Activated CD8-positive, alpha-beta T cell treated with anti-CD3 and anti-CD28 coated beads, Interleukin-2, amount 10 ng/mL, durations not matched to agents 7 days and 5 days (primary cell): ENCODE measurements at regions not wholly inside any gene's neighbourhood (a gene's known extent, or its start where the extent isn't known, plus 50 kb on each side); places are given as distances from the start of the nearest gene placed in this dataset.

Experiments
- ATAC-seq: fragments of 150-1000 bp; cut with Tn5 transposase; one replicate; pipeline ENCODE4 v1.10.0; 2021; ENCODE audit warnings: moderate library complexity
- CTCF ChIA-PET: fragments of 350-600 bp; sonication (Branson Sonifier 250); formaldehyde crosslinking; loops from one replicate; lab custom pipeline; 2021; ENCODE audit warnings: antibody characterized with exemption; lab: Charles Lee
- POLR2A ChIA-PET: fragments of 350-600 bp; sonication (Branson Sonifier 250); formaldehyde crosslinking; loops from one replicate; lab custom pipeline; 2021; ENCODE audit warnings: antibody characterized with exemption; lab: Charles Lee
- DNase-seq: peaks from one replicate; pipeline ENCODE4 v3.0.0-alpha.2; 2020
- H3K27ac Mint-ChIP-seq: one replicate; pipeline ENCODE4 v1.8.0; 2021; ENCODE audit warnings: mild to moderate bottlenecking, mixed read lengths
- H3K27me3 Mint-ChIP-seq: one replicate; pipeline ENCODE4 v1.8.0; 2021; ENCODE audit warnings: low read depth, mixed read lengths
- H3K36me3 Mint-ChIP-seq: one replicate; pipeline ENCODE4 v1.8.0; 2021; ENCODE audit warnings: low read depth, mixed read lengths
- H3K4me1 Mint-ChIP-seq: one replicate; pipeline ENCODE4 v1.8.0; 2021; ENCODE audit warnings: low read depth, mixed read lengths
- H3K4me3 Mint-ChIP-seq: one replicate; pipeline ENCODE4 v1.8.0; 2021; ENCODE audit warnings: mild to moderate bottlenecking, mixed read lengths
- H3K9me3 Mint-ChIP-seq: one replicate; pipeline ENCODE4 v1.8.0; 2022; ENCODE audit warnings: mixed read lengths; ENCODE audit not compliant: insufficient read depth

DNA sequence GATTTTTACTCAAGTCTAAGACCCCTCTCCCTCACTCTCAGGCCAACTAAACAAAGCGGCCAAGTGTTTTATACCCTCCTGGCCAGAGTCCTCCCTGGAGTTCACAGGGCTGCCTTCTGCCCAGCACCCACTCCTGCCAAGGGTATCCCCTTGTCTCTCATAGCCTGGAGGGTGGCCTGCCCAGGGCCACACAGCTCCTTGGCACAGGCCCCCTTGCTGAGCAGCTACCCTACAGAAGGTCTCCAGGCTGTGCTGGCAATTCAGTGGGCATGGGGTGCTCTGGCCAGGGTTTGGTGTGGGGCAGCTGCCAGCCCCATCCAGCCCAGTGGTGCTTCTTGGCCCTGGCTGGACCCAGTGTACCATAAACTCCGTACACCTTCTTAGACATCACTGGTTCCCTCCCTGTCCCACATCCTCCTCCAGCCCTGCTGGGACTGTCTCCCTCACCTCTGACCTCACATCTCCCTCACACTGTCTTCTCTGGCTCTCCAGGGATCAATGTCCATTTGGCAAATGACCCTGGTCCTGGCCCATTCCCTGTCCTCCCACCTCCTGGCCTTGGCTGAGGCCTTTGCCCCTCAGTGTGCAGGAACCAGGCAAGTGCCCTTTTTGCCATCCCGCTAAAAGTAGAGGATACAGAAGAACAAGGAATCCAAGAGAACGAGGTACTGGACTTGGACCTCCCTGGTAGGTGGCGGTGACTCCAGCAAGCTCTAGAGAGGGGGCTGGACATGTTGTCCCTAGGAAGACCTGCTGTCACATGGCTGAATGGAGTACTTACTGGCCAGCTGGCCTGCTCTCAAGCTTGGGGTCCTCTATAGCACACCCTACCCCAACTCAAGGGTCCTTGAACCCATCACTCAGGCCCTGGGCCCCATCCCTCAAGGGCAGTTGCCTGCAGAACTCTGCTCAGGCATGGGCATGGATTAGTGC, 50.0 kb upstream of the TRPM1 start:
- Mint-ChIP-seq H3K27me3 (peaks cover 2% of the 10 kb centered on the region), H3K36me3 (no peaks in the 10 kb centered on the region), H3K4me3 (no peak overlapping the region), H3K27ac (peak overlapping the region; percentile 46), H3K9me3 (no peaks in the 10 kb centered on the region), H3K4me1 (no peaks in the 10 kb centered on the region)
- ChIA-PET POLR2A (no interaction called here), CTCF (no interaction called here)
- DNase-seq (no peak), ATAC-seq (no peak)

DNA sequence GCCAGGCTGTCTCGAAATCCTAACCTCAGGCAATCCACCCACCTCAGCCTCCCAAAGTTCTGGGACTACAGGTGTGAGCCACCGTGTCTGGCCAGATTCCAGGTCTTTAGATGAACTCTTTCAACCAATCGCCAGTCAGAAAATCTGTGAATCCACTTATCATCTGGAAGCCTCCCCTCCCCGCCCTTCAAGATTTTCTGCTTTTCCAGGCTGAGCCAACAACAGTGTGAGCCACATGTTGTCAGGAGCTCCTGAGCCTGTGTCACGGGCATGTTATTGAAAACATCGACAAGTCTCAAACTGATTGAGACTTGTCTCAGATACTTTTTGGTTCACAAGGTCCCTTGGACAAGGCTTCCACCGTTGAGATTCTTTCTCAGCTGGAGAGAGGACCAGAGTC, 52.0 kb upstream of the TRPM1 start:
- H3K36me3 Mint-ChIP-seq: no peaks in the 10 kb centered on the region
- no peaks in the 10 kb centered on the region for H3K4me1 Mint-ChIP-seq
- no peak overlapping the region for H3K27ac Mint-ChIP-seq
- ChIA-PET CTCF (interaction anchor here (0.9 kb wide), 1 partner anchor 24 kb away, joined by 4 read pairs; no protein-coding TSS in a partner anchor), POLR2A (no interaction called here)
- H3K4me3 Mint-ChIP-seq: no peak overlapping the region
- ATAC-seq (no peak), DNase-seq (no peak)
- no peaks in the 10 kb centered on the region for H3K9me3 Mint-ChIP-seq
- H3K27me3 Mint-ChIP-seq: peaks cover 2% of the 10 kb centered on the region

DNA sequence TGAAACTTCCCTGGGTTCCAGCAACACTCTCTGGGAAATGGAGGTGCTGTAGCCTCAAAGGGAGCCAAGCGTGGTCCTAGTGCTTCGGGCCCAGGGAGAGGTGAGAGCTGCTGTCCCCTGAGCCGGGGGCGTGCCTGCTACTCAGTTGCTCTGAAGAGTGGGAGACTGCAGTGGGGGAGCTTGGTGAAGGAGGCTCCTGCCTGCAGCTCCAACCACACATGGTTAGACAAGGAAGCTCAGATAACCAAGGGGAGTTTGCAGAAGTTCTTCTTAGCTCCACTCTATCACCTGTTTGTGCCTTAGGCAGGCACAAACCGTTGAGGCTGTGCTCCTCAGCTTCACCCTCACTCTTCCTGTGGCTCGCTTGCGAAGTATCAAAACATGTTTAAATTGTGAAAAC, 53.6 kb upstream of the TRPM1 start:
- no peak for DNase-seq
- Mint-ChIP-seq H3K4me1 (no peaks in the 10 kb centered on the region), H3K27ac (no peak overlapping the region), H3K4me3 (no peak overlapping the region), H3K27me3 (peaks cover 2% of the 10 kb centered on the region), H3K36me3 (no peaks in the 10 kb centered on the region), H3K9me3 (no peaks in the 10 kb centered on the region)
- CTCF ChIA-PET: interaction anchor here (1.1 kb wide), 1 partner anchor 26 kb away, joined by 3 read pairs; no protein-coding TSS in a partner anchor
- POLR2A ChIA-PET: no interaction called here
- ATAC-seq: no peak

DNA sequence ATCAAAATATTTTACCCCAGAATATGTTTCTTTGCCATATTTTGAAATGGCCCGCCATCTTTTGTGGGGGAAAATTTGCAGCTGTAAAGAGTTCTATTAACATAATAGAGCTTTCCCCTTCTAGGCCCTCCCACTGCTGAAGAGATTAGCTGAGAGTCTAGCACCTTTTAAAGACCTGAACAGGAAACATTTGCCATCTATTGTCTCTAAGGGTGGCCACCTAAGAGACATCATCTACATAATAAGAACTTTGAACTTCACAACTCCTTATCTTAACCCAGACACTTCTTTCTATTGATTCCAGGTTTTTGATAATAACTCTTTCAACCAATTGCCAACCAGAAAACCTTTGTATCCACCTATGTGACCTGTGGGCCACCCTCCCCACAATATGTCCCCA, 54.7 kb upstream of the TRPM1 start:
- ChIA-PET CTCF (no interaction called here), POLR2A (no interaction called here)
- H3K4me3 Mint-ChIP-seq: no peak overlapping the region
- ATAC-seq (no peak), DNase-seq (no peak)
- peaks cover 2% of the 10 kb centered on the region for H3K27me3 Mint-ChIP-seq
- H3K27ac Mint-ChIP-seq: no peak overlapping the region
- no peaks in the 10 kb centered on the region for H3K9me3 Mint-ChIP-seq
- no peaks in the 10 kb centered on the region for H3K36me3 Mint-ChIP-seq
- H3K4me1 Mint-ChIP-seq: no peaks in the 10 kb centered on the region

DNA sequence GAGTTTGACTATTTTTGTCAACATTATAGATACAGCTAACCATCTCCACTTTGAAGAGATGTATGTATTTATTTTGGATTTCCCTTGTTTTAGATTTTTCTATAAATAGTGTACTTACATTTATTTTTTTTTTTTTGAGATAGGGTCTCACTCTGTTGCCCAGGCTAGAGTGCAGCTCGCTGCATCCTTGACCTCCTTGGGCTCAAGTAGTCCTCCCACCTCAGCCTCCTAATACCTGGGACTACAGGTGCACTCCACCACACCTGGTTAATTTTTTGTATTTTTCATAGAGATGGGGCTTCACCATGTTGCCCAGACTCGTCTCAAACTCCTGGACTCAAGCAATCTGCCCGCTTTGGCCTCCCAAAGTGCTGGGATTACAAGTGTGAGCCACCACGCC, 55.3 kb upstream of the TRPM1 start:
- Mint-ChIP-seq H3K4me1 (no peaks in the 10 kb centered on the region), H3K27me3 (peaks cover 2% of the 10 kb centered on the region), H3K27ac (no peak overlapping the region), H3K36me3 (no peaks in the 10 kb centered on the region), H3K9me3 (no peaks in the 10 kb centered on the region), H3K4me3 (no peak overlapping the region)
- POLR2A ChIA-PET: no interaction called here
- ATAC-seq (no peak), DNase-seq (no peak)
- CTCF ChIA-PET: no interaction called here

DNA sequence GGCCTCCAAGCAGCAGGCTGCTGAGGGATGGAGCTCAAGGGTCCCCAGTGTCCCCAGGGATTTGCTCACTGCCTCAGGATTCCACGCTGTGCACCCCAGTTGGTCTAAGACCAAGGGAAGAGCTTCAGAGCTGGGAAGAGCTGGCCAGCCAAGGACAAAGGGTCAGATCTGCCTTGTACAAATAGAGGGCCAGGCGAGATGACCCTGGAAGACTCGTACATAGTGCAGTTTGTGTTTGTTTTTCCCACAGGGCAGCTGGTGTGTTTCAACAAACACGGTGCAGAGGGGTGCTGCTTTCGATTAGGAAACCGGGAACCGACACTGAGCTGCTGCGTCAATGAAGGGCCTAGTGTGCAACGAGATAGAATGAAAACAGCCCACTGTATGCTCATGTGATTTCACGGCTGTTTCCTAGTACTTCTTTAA, 56.1 kb upstream of the TRPM1 start:
- Mint-ChIP-seq H3K27me3 (peaks cover 2% of the 10 kb centered on the region), H3K4me3 (no peak overlapping the region), H3K9me3 (no peaks in the 10 kb centered on the region), H3K27ac (no peak overlapping the region), H3K36me3 (no peaks in the 10 kb centered on the region), H3K4me1 (peaks cover under 1% of the 10 kb centered on the region)
- ChIA-PET POLR2A (interaction anchor here (0.7 kb wide), 1 partner anchor 495 kb away, joined by 3 read pairs; no protein-coding TSS in a partner anchor), CTCF (no interaction called here)
- DNase-seq (no peak), ATAC-seq (no peak)

DNA sequence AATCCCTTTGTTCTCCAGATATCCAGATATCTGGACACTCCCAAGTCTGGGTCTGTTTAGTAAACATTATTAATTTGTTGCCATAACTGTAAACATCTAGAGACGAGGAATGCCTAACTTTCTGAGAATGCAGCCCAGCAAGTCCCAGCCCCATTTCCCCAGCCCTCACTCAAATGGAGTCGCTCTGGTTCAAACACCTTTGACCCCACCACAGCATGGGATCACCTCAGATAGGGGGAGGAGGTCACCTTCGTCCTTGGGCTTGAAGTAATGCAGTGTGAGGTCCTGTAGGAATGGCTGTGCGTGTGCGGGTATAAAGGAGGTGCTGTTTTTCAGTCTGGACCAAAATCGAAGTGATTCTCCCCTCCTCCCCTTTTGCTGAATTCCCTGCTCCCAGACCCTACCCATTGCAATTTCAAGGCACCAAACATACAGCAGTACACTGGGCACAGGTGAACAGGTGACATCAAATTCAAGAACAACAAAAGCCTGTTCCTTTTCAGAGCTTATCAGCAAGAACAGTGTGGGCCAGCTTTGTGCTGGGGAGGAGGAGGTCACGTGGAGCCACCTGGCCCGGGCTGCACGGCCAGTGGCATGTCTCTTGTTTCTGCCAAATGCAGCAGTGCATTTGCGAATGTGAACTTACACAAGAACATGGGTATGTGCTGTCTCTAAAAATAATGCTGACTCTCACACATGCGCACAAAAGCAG, 57.5 kb upstream of the TRPM1 start:
- ChIA-PET POLR2A (no interaction called here), CTCF (no interaction called here)
- no peak overlapping the region for H3K4me3 Mint-ChIP-seq

DNA sequence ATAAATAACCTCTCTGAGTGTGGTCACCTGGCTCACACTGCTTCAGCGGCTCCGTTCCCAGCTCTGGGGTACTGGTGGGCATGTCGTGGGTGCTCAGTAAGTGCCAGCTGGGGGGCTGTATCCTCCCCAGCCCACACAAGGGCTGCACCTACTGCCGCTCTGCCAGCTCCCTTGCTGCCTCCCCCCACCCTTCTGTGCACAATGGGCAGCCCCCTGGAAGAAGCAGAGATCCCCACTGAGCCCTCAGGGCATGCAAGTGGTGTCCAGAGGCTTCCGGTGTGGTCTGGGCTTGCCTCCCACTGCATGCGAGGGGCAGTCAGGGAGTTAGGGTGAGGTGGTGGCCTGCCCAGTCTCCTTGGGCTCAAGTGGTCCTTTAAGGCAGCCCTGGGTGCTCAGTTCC, 58.3 kb upstream of the TRPM1 start:
- H3K4me3 Mint-ChIP-seq: no peak overlapping the region
- peaks cover 1% of the 10 kb centered on the region for H3K4me1 Mint-ChIP-seq
- no peaks in the 10 kb centered on the region for H3K9me3 Mint-ChIP-seq
- no peaks in the 10 kb centered on the region for H3K36me3 Mint-ChIP-seq
- DNase-seq (no peak), ATAC-seq (no peak)
- H3K27me3 Mint-ChIP-seq: no peaks in the 10 kb centered on the region
- H3K27ac Mint-ChIP-seq: no peak overlapping the region
- ChIA-PET CTCF (no interaction called here), POLR2A (no interaction called here)

More for the DNA sequence above, 57.5 kb upstream of the TRPM1 start:
- no peak overlapping the region for H3K27ac Mint-ChIP-seq
- no peak for ATAC-seq
- H3K9me3 Mint-ChIP-seq: no peaks in the 10 kb centered on the region
- no peaks in the 10 kb centered on the region for H3K36me3 Mint-ChIP-seq
- H3K4me1 Mint-ChIP-seq: peaks cover 1% of the 10 kb centered on the region
- DNase-seq: no peak
- peaks cover 2% of the 10 kb centered on the region for H3K27me3 Mint-ChIP-seq

DNA sequence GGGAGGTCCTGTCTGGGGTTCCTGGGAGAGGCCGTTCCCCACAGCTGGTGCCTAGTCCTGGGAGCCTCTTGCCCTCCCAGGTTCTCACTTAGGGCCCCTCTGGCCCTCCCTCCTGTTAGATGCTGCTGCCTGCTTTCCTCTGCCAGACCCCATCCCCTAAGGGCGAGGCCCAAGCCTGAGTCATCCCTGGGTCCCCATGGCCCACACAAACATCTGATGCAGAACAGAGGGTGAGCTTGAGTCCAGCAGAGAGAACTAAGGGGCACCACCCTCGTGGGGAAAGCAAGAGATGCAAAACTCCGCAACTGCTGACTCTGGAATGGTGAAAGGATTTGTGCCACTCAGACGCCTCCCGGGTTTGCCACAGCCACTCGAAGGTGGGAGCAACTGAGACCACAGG, 58.8 kb upstream of the TRPM1 start:
- Mint-ChIP-seq H3K4me3 (no peak overlapping the region), H3K4me1 (peaks cover 1% of the 10 kb centered on the region), H3K9me3 (no peaks in the 10 kb centered on the region), H3K27me3 (peaks cover 2% of the 10 kb centered on the region), H3K27ac (no peak overlapping the region), H3K36me3 (no peaks in the 10 kb centered on the region)
- CTCF ChIA-PET: no interaction called here
- POLR2A ChIA-PET: no interaction called here
- ATAC-seq: no peak
- DNase-seq: no peak

DNA sequence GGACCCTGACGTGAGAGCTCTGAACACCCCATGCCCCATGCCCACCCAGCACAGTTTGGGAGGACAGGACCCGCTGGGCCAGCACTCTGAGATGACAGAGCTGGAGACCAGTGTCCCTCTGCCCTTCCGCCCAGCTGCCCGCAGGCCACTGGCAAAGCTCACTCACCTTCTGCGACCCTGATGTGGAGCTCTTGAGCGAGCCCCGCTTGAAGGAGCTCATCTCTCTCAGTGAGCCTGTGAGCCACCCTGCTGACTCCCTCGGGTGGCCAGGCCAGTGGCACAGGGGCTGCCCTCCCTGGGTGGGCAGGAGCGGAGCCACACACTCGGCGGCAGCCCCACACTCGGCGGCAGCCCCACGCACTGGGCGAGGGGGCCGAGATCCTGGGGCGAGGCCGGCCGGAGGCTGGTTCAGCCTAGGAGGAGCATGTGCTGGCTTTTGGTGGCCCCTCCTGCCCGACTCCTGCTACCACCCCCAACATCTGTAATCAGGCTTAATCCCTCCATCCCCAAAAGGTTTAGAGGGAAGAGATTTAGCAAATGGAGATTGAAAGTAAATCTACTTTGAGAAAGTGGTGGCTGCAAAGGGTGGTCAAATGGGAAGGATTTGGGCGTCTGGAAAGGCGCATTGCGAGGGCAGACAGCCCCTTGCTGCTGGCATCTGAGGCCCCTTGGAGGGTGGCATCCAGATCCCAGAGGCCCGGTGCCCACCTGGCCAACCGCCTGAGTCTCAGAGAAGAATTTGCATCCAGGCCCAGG, 59.4 kb upstream of the TRPM1 start:
- peaks cover 2% of the 10 kb centered on the region for H3K27me3 Mint-ChIP-seq
- H3K27ac Mint-ChIP-seq: no peak overlapping the region
- ATAC-seq (no peak), DNase-seq (no peak)
- no peaks in the 10 kb centered on the region for H3K36me3 Mint-ChIP-seq
- no peak overlapping the region for H3K4me3 Mint-ChIP-seq
- H3K9me3 Mint-ChIP-seq: no peaks in the 10 kb centered on the region
- CTCF ChIA-PET: no interaction called here
- peaks cover 1% of the 10 kb centered on the region for H3K4me1 Mint-ChIP-seq
- POLR2A ChIA-PET: no interaction called here

DNA sequence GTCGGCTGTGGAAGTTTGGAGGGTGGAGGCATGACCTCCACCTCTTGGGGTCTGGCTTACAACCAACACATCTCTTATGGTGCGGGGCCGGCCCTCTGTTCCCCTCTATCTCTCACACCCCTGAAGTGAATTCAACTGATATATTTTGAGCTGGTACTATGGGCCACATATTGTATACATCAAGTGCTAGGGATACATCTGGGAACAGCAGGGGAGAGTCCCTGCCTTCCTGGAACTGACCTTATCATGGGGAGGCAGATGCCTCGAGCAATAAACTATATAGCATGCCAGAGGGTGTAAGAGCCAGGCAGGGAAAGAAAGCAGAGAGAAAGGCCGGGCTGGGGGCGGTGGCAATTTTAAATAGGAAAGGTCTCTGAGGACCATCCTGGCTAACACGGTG, 60.4 kb upstream of the TRPM1 start:
- Mint-ChIP-seq H3K9me3 (no peaks in the 10 kb centered on the region), H3K36me3 (no peaks in the 10 kb centered on the region), H3K27me3 (peaks cover 2% of the 10 kb centered on the region), H3K4me3 (no peak overlapping the region), H3K27ac (no peak overlapping the region), H3K4me1 (peaks cover 1% of the 10 kb centered on the region)
- DNase-seq: no peak
- POLR2A ChIA-PET: no interaction called here
- ATAC-seq: no peak
- CTCF ChIA-PET: no interaction called here
